PFSK-1 (cell line): ENCODE measurements at regions not wholly inside any gene's neighbourhood (a gene's known extent, or its start where the extent isn't known, plus 50 kb on each side); places are given as distances from the start of the nearest gene placed in this dataset.

Experiments used
- FOXP2 ChIP-seq: optimal IDR thresholded peaks from 2 replicates; pipeline ENCODE3; 2011; ENCODE audit warnings: borderline replicate concordance, control low read depth, inconsistent platforms; ENCODE audit not compliant: insufficient read depth; ENCODE audit errors: extremely low read length, extremely low read depth
- POLR2AphosphoS5 ChIP-seq: IDR thresholded peaks from 2 replicates; pipeline ENCODE4 v1.6.1; 2012; ENCODE audit warnings: low read depth, mild to moderate bottlenecking, control low read depth, low read length, moderate library complexity
- REST ChIP-seq, 2 experiments: IDR thresholded peaks; 2 replicates each; pipeline versions ENCODE4 v1.6.1 to v1.8.0; 2011 to 2012; ENCODE audit warnings: low read depth in 2 of 2, low read length in 2 of 2, control low read depth in 1 of 2, inconsistent platforms in 1 of 2, mild to moderate bottlenecking in 1 of 2, moderate library complexity in 1 of 2; ENCODE audit not compliant: insufficient read depth in 1 of 2
- SIN3A ChIP-seq: IDR thresholded peaks from 2 replicates; pipeline ENCODE4 v1.6.1; 2012; ENCODE audit warnings: mild to moderate bottlenecking, low read length, moderate library complexity, borderline replicate concordance; ENCODE audit not compliant: insufficient read depth
- TAF1 ChIP-seq: IDR thresholded peaks from 2 replicates; pipeline ENCODE4 v1.6.1; 2012; ENCODE audit warnings: low read length, control low read depth, borderline replicate concordance; ENCODE audit not compliant: insufficient read depth

DNA sequence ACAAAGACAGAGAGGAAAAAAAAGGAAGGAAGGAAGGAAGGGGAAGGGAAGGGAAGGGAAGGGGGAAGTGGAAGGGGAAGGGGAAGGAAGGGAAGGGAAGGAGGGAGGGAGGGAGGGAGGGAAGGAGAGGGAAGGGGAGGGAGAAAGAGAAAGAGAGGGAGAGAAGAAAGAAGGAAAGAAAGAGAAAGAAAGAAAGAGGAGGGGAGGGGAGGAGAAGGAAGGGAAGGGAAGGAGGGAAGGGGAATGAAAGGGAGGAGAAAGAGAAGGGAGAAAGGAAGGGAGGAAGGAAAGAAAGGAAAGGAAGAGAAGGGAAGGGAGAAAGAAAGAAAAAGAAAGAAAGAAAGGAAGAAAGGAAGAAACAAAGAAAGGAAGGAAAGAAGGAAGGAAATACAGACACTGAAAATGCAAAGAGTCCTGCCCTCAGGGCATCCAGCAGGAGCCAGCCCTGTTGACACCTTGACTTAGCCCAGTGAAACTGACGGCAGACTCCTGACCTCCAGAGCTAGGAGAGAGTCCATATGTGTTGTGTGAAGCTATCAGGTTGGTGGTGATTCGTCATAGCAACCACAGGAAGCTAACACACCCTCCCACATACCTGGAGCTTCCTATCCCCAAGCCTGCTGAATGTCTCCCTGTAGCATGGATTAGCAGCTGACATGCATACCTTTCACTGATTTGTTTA is 58.7 kb upstream of the SULF2 start:
- TF ChIP-seq TAF1 (no peak), REST (IDR thresholded peaks at IDR 0.05; ENCODE audit: insufficient read depth in 1 of 2, low read depth in 2 of 2, low read length in 2 of 2) (no peak), SIN3A (no peak), FOXP2 (no peak), POLR2AphosphoS5 (no peak)
